Esophagus muscularis mucosa (tissue), 4 donors: ENCODE measurements at regions not wholly inside any gene's neighbourhood (a gene's known extent, or its start where the extent isn't known, plus 50 kb on each side); places are given as distances from the start of the nearest gene placed in this dataset.

ENCODE experiments used
- DNase-seq: peaks from one replicate; pipeline ENCODE4 v3.0.0-alpha.2; 2017; ENCODE audit errors: extremely low spot score
- H3K27ac ChIP-seq, 4 donors: fragments of 200-600 bp; sonication (generic); replicated peaks in 1 of 4; 1 replicate in 3 of 4; 2 replicates in 1 of 4; pipeline ENCODE4 v1.5.1; 2016 to 2019; ENCODE audit warnings: mild to moderate bottlenecking in 1 of 4
- H3K27me3 ChIP-seq, 4 donors: fragments of 200-600 bp; sonication (generic); one replicate each; pipeline versions ENCODE4 v1.5.1 to v1.6.0; 2016 to 2019
- H3K36me3 ChIP-seq, 4 donors: fragments of 200-600 bp; sonication (generic); one replicate each; pipeline ENCODE4 v1.5.1; 2016 to 2019
- H3K4me1 ChIP-seq, 4 donors: fragments of 200-600 bp; sonication (generic); one replicate each; pipeline ENCODE4 v1.5.1; 2016 to 2019
- H3K4me3 ChIP-seq, 4 donors: fragments of 200-600 bp; sonication (generic); 1 replicate in 2 of 4; 2 replicates in 2 of 4; pipeline ENCODE4 v1.5.1; 2016 to 2019; ENCODE audit warnings: mild to moderate bottlenecking in 4 of 4, moderate library complexity in 1 of 4
- H3K9me3 ChIP-seq, 4 donors: fragments of 200-600 bp; sonication (generic); 1 replicate in 3 of 4; 2 replicates in 1 of 4; pipeline ENCODE4 v1.5.1; 2016 to 2019
- CTCF ChIP-seq, 3 experiments: fragments of 200-600 bp in 2 of 3; fragments of 450-650 bp in 1 of 3; sonication (generic) in 2 of 3; IDR thresholded peaks; one replicate each; pipeline ENCODE4 v1.5.1; 2017 to 2019; ENCODE audit warnings: antibody characterized with exemption in 3 of 3, mild to moderate bottlenecking in 2 of 3, moderate library complexity in 1 of 3
- EP300 ChIP-seq: sonication (generic); formaldehyde crosslinking; IDR thresholded peaks from one replicate; pipeline ENCODE4 v1.6.1; 2017; ENCODE audit warnings: antibody characterized with exemption
- POLR2A ChIP-seq: fragments of 450-650 bp; IDR thresholded peaks from one replicate; pipeline ENCODE4 v1.6.1; 2017; ENCODE audit warnings: antibody characterized with exemption, moderate library complexity, mild to moderate bottlenecking, low read depth
- POLR2AphosphoS5 ChIP-seq, 2 donors: sonication (generic); formaldehyde crosslinking; IDR thresholded peaks; one replicate each; pipeline ENCODE4 v1.6.1; 2017; ENCODE audit warnings: antibody characterized with exemption in 2 of 2
- WGBS: methylation state at CpG from one replicate; pipeline ENCODE4 v1.1.5; 2018; 5-methylcytosine and 5-hydroxymethylcytosine counted together
- intact Hi-C: fragments of 100-400 bp; cut with DNase I; formaldehyde crosslinking; loops from one replicate; pipeline ENCODE4 v1.15.1; 2023

DNA sequence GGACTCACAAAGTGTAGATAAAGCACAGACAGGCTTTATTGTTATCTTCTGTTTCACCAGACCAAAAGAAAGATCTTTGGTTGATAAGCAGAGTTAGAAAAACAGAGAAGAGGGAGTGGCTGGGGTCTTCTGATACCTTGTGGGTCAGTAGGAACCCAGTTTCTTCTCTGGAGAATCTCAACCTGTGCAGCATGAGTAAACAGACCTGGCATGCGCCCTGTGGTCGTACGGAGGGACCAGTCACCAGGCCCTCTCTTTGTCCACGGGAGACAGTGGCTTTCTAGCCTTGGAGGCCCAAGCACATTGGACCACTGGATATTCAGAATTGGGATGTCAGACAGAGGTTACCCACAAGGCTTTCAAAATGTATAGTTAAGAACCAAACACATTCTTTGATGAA is 418.9 kb upstream of the FANCL start:
- TF ChIP-seq CTCF (IDR thresholded peaks at IDR 0.05), result no peak
- no peak for TF ChIP-seq POLR2AphosphoS5 (IDR thresholded peaks at IDR 0.05)
- no peak for TF ChIP-seq POLR2A
- Histone ChIP-seq H3K36me3 (no peaks in the 10 kb centered on the region), H3K9me3 (no peaks in the 10 kb centered on the region), H3K27ac (no peak overlapping the region), H3K4me3 (no peak overlapping the region), H3K4me1 (no peaks in the 10 kb centered on the region), H3K27me3 (no peaks in the 10 kb centered on the region)
- DNase-seq, result no peak
- intact Hi-C loops, result no loop called here
- 86% methylated on average over 4 of the region's 4 CpGs for WGBS

GRCh38 chr2:58655152-58655551 is 414.0 kb upstream of the FANCL start:
- H3K4me1 ChIP-seq, result no peaks in the 10 kb centered on the region
- peaks cover 0 to 9% (median 0%) of the 10 kb centered on the region in 4 donors for H3K27me3 ChIP-seq
- H3K36me3 ChIP-seq, result no peaks in the 10 kb centered on the region
- no peak overlapping the region for H3K27ac ChIP-seq
- no peak overlapping the region for H3K4me3 ChIP-seq
- H3K9me3 ChIP-seq, result no peaks in the 10 kb centered on the region
- TF ChIP-seq CTCF (IDR thresholded peaks at IDR 0.05) (no peak), POLR2A (no peak), POLR2AphosphoS5 (IDR thresholded peaks at IDR 0.05) (no peak), EP300 (no peak)
- intact Hi-C loops, result no loop called here
- no peak for DNase-seq

DNA sequence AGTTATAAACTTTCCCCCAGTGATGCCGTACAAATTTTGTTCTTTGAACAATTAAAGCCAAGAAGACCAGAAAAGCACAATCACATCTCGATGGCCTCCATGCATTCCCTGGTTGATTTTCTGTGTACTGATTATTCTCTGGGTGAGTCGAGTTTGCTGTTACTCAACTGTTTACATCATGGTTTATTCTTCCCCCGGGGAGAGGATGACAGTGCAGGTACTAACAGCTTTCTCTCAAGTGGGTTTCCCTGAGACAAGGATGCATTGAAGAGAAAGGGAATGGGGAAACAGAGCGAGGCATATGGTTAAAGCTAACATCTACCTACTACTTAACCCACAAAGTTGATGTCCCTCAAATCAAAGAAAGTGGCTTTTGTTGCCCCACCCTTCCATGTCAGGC is 410.8 kb upstream of the FANCL start:
- Histone ChIP-seq H3K27ac (no peak overlapping the region), H3K4me3 (no peak overlapping the region), H3K36me3 (no peaks in the 10 kb centered on the region), H3K9me3 (no peaks in the 10 kb centered on the region), H3K27me3 (peaks cover 0 to 9% (median 0%) of the 10 kb centered on the region in 4 donors), H3K4me1 (no peaks in the 10 kb centered on the region)
- WGBS, result 70% methylated on average over 5 of the region's 5 CpGs
- DNase-seq, result no peak
- TF ChIP-seq CTCF (IDR thresholded peaks at IDR 0.05), result no peak
- intact Hi-C loops, result no loop called here

DNA sequence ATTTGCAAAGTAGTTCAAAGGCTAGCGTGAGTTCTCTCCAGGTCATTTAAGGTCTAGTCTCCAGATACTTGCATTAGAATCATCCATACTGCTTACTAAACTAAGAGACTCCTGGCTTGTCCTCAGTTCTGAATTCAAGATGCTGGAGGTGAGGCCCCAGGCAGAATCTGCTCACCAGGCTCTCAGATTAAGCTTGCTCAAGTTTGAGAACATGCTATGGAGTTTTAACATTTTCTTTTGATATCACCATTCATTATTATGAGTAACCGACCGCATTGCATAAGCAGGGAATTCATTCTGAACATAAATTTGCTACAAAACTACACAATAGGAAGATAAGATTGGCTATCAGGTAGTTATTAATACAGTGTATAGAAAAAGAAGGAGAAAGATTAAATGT is 409.7 kb upstream of the FANCL start:
- H3K4me3 ChIP-seq, result no peak overlapping the region
- no peaks in the 10 kb centered on the region for H3K9me3 ChIP-seq
- intact Hi-C loops, result no loop called here
- TF ChIP-seq POLR2AphosphoS5 (IDR thresholded peaks at IDR 0.05) (no peak), CTCF (IDR thresholded peaks at IDR 0.05) (no peak), POLR2A (no peak), EP300 (no peak)
- H3K27me3 ChIP-seq, result peaks cover 0 to 9% (median 0%) of the 10 kb centered on the region in 4 donors
- no peak overlapping the region for H3K27ac ChIP-seq
- H3K4me1 ChIP-seq, result no peaks in the 10 kb centered on the region
- WGBS, result 93% methylated on average over 3 of the region's 3 CpGs
- H3K36me3 ChIP-seq, result no peaks in the 10 kb centered on the region
- no peak for DNase-seq

DNA sequence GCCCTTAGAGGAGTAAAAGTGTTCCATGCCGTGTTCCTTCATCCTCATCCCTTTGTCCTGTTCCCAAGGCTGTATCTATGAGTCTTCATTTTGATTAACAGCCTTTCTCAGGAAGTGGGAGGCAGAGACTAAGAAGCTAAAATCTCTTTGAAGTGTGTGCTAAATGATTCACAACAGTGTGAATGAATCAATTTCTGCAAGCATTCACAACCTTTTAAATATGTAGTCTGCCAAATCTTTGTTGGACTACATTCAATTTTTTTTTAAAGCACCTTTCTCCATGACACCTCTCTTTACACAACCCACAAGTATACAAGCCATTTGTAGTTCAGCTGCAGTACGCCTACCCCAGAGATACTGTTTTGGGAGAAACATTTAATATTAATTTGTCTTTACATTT is 408.6 kb upstream of the FANCL start:
- 61% methylated on average over 2 of the region's 2 CpGs for WGBS
- Histone ChIP-seq H3K36me3 (no peaks in the 10 kb centered on the region), H3K9me3 (no peaks in the 10 kb centered on the region), H3K4me1 (no peaks in the 10 kb centered on the region), H3K27ac (no peak overlapping the region), H3K4me3 (no peak overlapping the region), H3K27me3 (peaks cover 0 to 9% (median 0%) of the 10 kb centered on the region in 4 donors)
- intact Hi-C loops, result no loop called here
- TF ChIP-seq EP300 (no peak), CTCF (IDR thresholded peaks at IDR 0.05) (no peak), POLR2A (no peak), POLR2AphosphoS5 (IDR thresholded peaks at IDR 0.05) (no peak)
- no peak for DNase-seq
